ENCODE measurements at regions not wholly inside any gene's neighbourhood (a gene's known extent, or its start where the extent isn't known, plus 50 kb on each side); places are given as distances from the start of the nearest gene placed in this dataset.
"Not testable (repeated sequence)": the region's sequence is repeated elsewhere in the genome, so short reads cannot be mapped to it uniquely, and the experiment has no call there.

- Histone ChIP-seq H3K27ac (ENCODE audit: low read depth, low read length) (no peak overlapping the region), H3K4me3 (ENCODE audit: low read length) (no peak overlapping the region), H3K4me1 (ENCODE audit: control insufficient read depth in 2 of 2, insufficient read depth in 2 of 2, low read length in 2 of 2) (no peaks in the 10 kb centered on the region), H3K27me3 (ENCODE audit: control insufficient read depth in 2 of 2, insufficient read depth in 2 of 2, low read length in 2 of 2) (no peaks in the 10 kb centered on the region), H3K36me3 (ENCODE audit: control insufficient read depth in 2 of 3, insufficient read depth in 3 of 3, low read length in 3 of 3) (no peaks in the 10 kb centered on the region), H3K9me3 (ENCODE audit: control insufficient read depth in 2 of 3, low read length in 3 of 3) (no peaks in the 10 kb centered on the region)
- no peaks in the 10 kb centered on the region for H3K27me3 Mint-ChIP-seq
- intact Hi-C loops (cut with micrococcal nuclease), result no loop called here
- DNase-seq (no peak), ATAC-seq (no peak)
- ChIA-PET CTCF (no interaction called here), POLR2A (no interaction called here)
- H3K27ac Mint-ChIP-seq, result no peak overlapping the region
- no peaks in the 10 kb centered on the region for H3K4me1 Mint-ChIP-seq
- H3K4me3 Mint-ChIP-seq, result no peak overlapping the region
- peaks cover 3 to 14% (median 9%) of the 10 kb centered on the region in 11 donors for H3K9me3 Mint-ChIP-seq
- H3K36me3 Mint-ChIP-seq, result peaks cover 0 to 4% (median 0%) of the 10 kb centered on the region in 5 donors
Observed at GRCh38 chr14:84087986-84088531, 1441.9 kb upstream of the FLRT2 start.

GRCh38 chr14:84090837-84091236, 1439.1 kb upstream of the FLRT2 start:
- Mint-ChIP-seq H3K27me3 (no peaks in the 10 kb centered on the region), H3K9me3 (peaks cover 3 to 13% (median 5%) of the 10 kb centered on the region in 11 donors), H3K4me1 (no peaks in the 10 kb centered on the region), H3K36me3 (no peaks in the 10 kb centered on the region), H3K4me3 (no peak overlapping the region), H3K27ac (no peak overlapping the region)
- Histone ChIP-seq H3K4me3 (ENCODE audit: low read length) (no peak overlapping the region), H3K27me3 (ENCODE audit: control insufficient read depth in 2 of 2, insufficient read depth in 2 of 2, low read length in 2 of 2) (no peaks in the 10 kb centered on the region), H3K4me1 (ENCODE audit: control insufficient read depth in 2 of 2, insufficient read depth in 2 of 2, low read length in 2 of 2) (no peaks in the 10 kb centered on the region), H3K9me3 (ENCODE audit: control insufficient read depth in 2 of 3, low read length in 3 of 3) (no peaks in the 10 kb centered on the region), H3K27ac (ENCODE audit: low read depth, low read length) (no peak overlapping the region), H3K36me3 (ENCODE audit: control insufficient read depth in 2 of 3, insufficient read depth in 3 of 3, low read length in 3 of 3) (no peaks in the 10 kb centered on the region)
- ChIA-PET CTCF (no interaction called here), POLR2A (no interaction called here)
- DNase-seq, result no peak
- no peak for ATAC-seq
- intact Hi-C loops (cut with micrococcal nuclease), result no loop called here

GRCh38 chr14:84095681-84096080, 1434.3 kb upstream of the FLRT2 start:
- POLR2A ChIA-PET, result interaction anchor here (0.5 kb wide), 1 partner anchor 241 kb away, joined by 3 read pairs; no protein-coding TSS in a partner anchor

GRCh38 chr14:84098261-84098660, 1431.7 kb upstream of the FLRT2 start:
- Histone ChIP-seq H3K27me3 (ENCODE audit: control insufficient read depth in 2 of 2, insufficient read depth in 2 of 2, low read length in 2 of 2) (no peaks in the 10 kb centered on the region), H3K4me1 (ENCODE audit: control insufficient read depth in 2 of 2, insufficient read depth in 2 of 2, low read length in 2 of 2) (no peaks in the 10 kb centered on the region), H3K36me3 (ENCODE audit: control insufficient read depth in 2 of 3, insufficient read depth in 3 of 3, low read length in 3 of 3) (no peaks in the 10 kb centered on the region), H3K4me3 (ENCODE audit: low read length) (no peak overlapping the region), H3K27ac (ENCODE audit: low read depth, low read length) (no peak overlapping the region), H3K9me3 (ENCODE audit: control insufficient read depth in 2 of 3, low read length in 3 of 3) (peaks cover 0 to 9% (median 0%) of the 10 kb centered on the region in 3 experiments)
- Mint-ChIP-seq H3K27me3 (no peaks in the 10 kb centered on the region), H3K27ac (no peak overlapping the region), H3K4me1 (no peaks in the 10 kb centered on the region), H3K9me3 (peaks cover 6 to 44% (median 16%) of the 10 kb centered on the region in 11 donors), H3K4me3 (no peak overlapping the region), H3K36me3 (peaks cover 0 to 10% (median 0%) of the 10 kb centered on the region in 5 donors)
- ChIA-PET CTCF (no interaction called here), POLR2A (no interaction called here)
- ATAC-seq, result no peak
- no peak for DNase-seq
- intact Hi-C loops (cut with micrococcal nuclease), result no loop called here

More at GRCh38 chr14:84095681-84096080, 1434.3 kb upstream of the FLRT2 start:
- Histone ChIP-seq H3K4me1 (ENCODE audit: control insufficient read depth in 2 of 2, insufficient read depth in 2 of 2, low read length in 2 of 2) (no peaks in the 10 kb centered on the region), H3K27ac (ENCODE audit: low read depth, low read length) (no peak overlapping the region), H3K4me3 (ENCODE audit: low read length) (no peak overlapping the region), H3K27me3 (ENCODE audit: control insufficient read depth in 2 of 2, insufficient read depth in 2 of 2, low read length in 2 of 2) (no peaks in the 10 kb centered on the region), H3K36me3 (ENCODE audit: control insufficient read depth in 2 of 3, insufficient read depth in 3 of 3, low read length in 3 of 3) (no peaks in the 10 kb centered on the region), H3K9me3 (ENCODE audit: control insufficient read depth in 2 of 3, low read length in 3 of 3) (no peaks in the 10 kb centered on the region)
- no peak overlapping the region for H3K27ac Mint-ChIP-seq
- no peaks in the 10 kb centered on the region for H3K4me1 Mint-ChIP-seq
- intact Hi-C loops (cut with micrococcal nuclease), result no loop called here
- ATAC-seq, result no peak
- peaks cover 0 to 22% (median 9%) of the 10 kb centered on the region in 11 donors for H3K9me3 Mint-ChIP-seq
- no peak overlapping the region for H3K4me3 Mint-ChIP-seq
- H3K36me3 Mint-ChIP-seq, result peaks cover 0 to 4% (median 0%) of the 10 kb centered on the region in 5 donors
- H3K27me3 Mint-ChIP-seq, result no peaks in the 10 kb centered on the region
- CTCF ChIA-PET, result no interaction called here
- DNase-seq, result no peak

- DNase-seq; H3K36me3 Mint-ChIP-seq; H3K4me1 ChIP-seq (ENCODE audit: control insufficient read depth in 2 of 2, insufficient read depth in 2 of 2, low read length in 2 of 2); H3K9me3 ChIP-seq (ENCODE audit: control insufficient read depth in 2 of 3, low read length in 3 of 3); H3K27ac ChIP-seq (ENCODE audit: low read depth, low read length); H3K36me3 ChIP-seq (ENCODE audit: control insufficient read depth in 2 of 3, insufficient read depth in 3 of 3, low read length in 3 of 3); ATAC-seq; H3K27me3 Mint-ChIP-seq; POLR2A ChIA-PET; H3K27me3 ChIP-seq (ENCODE audit: control insufficient read depth in 2 of 2, insufficient read depth in 2 of 2, low read length in 2 of 2); H3K27ac Mint-ChIP-seq; CTCF ChIA-PET; H3K4me3 ChIP-seq (ENCODE audit: low read length); H3K4me3 Mint-ChIP-seq; H3K4me1 Mint-ChIP-seq; intact Hi-C loops (cut with micrococcal nuclease): not testable (repeated sequence)
- H3K9me3 Mint-ChIP-seq, result peaks cover 6 to 48% (median 16%) of the 10 kb centered on the region in 11 donors
Observed at GRCh38 chr14:84099560-84099959, 1430.4 kb upstream of the FLRT2 start.

GRCh38 chr14:84107835-84108343, 1422.1 kb upstream of the FLRT2 start:
- H3K4me1 Mint-ChIP-seq, result no peaks in the 10 kb centered on the region

GRCh38 chr14:84108746-84109457, 1421.0 kb upstream of the FLRT2 start:
- no peaks in the 10 kb centered on the region for H3K4me1 Mint-ChIP-seq
- intact Hi-C loops (cut with micrococcal nuclease), result no loop called here
- H3K9me3 ChIP-seq (ENCODE audit: control insufficient read depth in 2 of 3, low read length in 3 of 3), result no peaks in the 10 kb centered on the region
- no peaks in the 10 kb centered on the region for H3K36me3 Mint-ChIP-seq
- ChIA-PET POLR2A (no interaction called here), CTCF (no interaction called here)
- H3K27ac ChIP-seq (ENCODE audit: low read depth, low read length), result no peak overlapping the region
- H3K27ac Mint-ChIP-seq, result no peak overlapping the region
- H3K27me3 Mint-ChIP-seq, result no peaks in the 10 kb centered on the region
- no peak for ATAC-seq
- H3K4me3 ChIP-seq (ENCODE audit: low read length), result no peak overlapping the region
- no peaks in the 10 kb centered on the region for H3K27me3 ChIP-seq (ENCODE audit: control insufficient read depth in 2 of 2, insufficient read depth in 2 of 2, low read length in 2 of 2)
- no peaks in the 10 kb centered on the region for H3K4me1 ChIP-seq (ENCODE audit: control insufficient read depth in 2 of 2, insufficient read depth in 2 of 2, low read length in 2 of 2)
- DNase-seq, result no peak
- peaks cover 0 to 29% (median 8%) of the 10 kb centered on the region in 11 donors for H3K9me3 Mint-ChIP-seq
- no peaks in the 10 kb centered on the region for H3K36me3 ChIP-seq (ENCODE audit: control insufficient read depth in 2 of 3, insufficient read depth in 3 of 3, low read length in 3 of 3)
- no peak overlapping the region for H3K4me3 Mint-ChIP-seq

More at GRCh38 chr14:84107835-84108343, 1422.1 kb upstream of the FLRT2 start:
- Mint-ChIP-seq H3K27ac (no peak overlapping the region), H3K9me3 (peaks cover 0 to 27% (median 8%) of the 10 kb centered on the region in 11 donors), H3K36me3 (no peaks in the 10 kb centered on the region), H3K4me3 (no peak overlapping the region), H3K27me3 (no peaks in the 10 kb centered on the region)
- H3K4me3 ChIP-seq (ENCODE audit: low read length), result no peak overlapping the region
- intact Hi-C loops (cut with micrococcal nuclease), result no loop called here
- ChIA-PET POLR2A (no interaction called here), CTCF (no interaction called here)
- H3K36me3 ChIP-seq (ENCODE audit: control insufficient read depth in 2 of 3, insufficient read depth in 3 of 3, low read length in 3 of 3), result no peaks in the 10 kb centered on the region
- peaks cover 0 to 2% (median 0%) of the 10 kb centered on the region in 3 experiments for H3K9me3 ChIP-seq (ENCODE audit: control insufficient read depth in 2 of 3, low read length in 3 of 3)
- no peaks in the 10 kb centered on the region for H3K27me3 ChIP-seq (ENCODE audit: control insufficient read depth in 2 of 2, insufficient read depth in 2 of 2, low read length in 2 of 2)
- no peak overlapping the region for H3K27ac ChIP-seq (ENCODE audit: low read depth, low read length)
- DNase-seq (no peak), ATAC-seq (no peak)
- no peaks in the 10 kb centered on the region for H3K4me1 ChIP-seq (ENCODE audit: control insufficient read depth in 2 of 2, insufficient read depth in 2 of 2, low read length in 2 of 2)

All from naive thymus-derived CD4-positive, alpha-beta T cell (primary cell).